Astrocyte (in vitro differentiated cells and primary cell): ENCODE measurements at regions not wholly inside any gene's neighbourhood (a gene's known extent, or its start where the extent isn't known, plus 50 kb on each side); places are given as distances from the start of the nearest gene placed in this dataset.

Experiments
- EZH2 ChIP-seq: IDR thresholded peaks from 2 replicates; pipeline ENCODE4 v1.6.1; 2012; ENCODE audit warnings: mild to moderate bottlenecking, low read length, inconsistent platforms; ENCODE audit not compliant: insufficient read depth
- TF ChIP-seq, protein P1 (sequence below): IDR thresholded peaks from 2 replicates; pipeline ENCODE4 v1.5.1; 2011; ENCODE audit warnings: low read depth, mild to moderate bottlenecking, inconsistent platforms, low read length, moderate library complexity; ENCODE audit not compliant: insufficient read depth

DNA sequence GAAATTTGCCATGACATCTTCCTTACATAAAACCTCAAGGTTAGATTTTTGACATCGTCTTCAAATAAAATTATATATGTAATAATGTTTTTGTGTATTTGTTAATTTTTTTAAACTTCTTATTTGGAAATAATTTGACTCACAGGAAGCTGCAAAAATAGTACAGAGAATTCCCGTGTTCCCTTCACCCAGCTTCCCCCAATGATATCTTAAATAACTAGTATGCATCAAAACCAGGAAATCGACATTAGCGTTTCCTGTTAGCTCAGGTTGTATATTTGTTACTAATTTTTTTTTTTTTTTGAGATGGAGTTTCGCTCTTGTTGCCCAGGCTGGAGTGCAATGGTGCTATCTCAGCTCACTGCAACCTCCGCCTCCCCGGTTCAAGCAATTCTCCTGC lies 86.3 kb upstream of the SPRY4 start:
- TF ChIP-seq, protein P1, sequence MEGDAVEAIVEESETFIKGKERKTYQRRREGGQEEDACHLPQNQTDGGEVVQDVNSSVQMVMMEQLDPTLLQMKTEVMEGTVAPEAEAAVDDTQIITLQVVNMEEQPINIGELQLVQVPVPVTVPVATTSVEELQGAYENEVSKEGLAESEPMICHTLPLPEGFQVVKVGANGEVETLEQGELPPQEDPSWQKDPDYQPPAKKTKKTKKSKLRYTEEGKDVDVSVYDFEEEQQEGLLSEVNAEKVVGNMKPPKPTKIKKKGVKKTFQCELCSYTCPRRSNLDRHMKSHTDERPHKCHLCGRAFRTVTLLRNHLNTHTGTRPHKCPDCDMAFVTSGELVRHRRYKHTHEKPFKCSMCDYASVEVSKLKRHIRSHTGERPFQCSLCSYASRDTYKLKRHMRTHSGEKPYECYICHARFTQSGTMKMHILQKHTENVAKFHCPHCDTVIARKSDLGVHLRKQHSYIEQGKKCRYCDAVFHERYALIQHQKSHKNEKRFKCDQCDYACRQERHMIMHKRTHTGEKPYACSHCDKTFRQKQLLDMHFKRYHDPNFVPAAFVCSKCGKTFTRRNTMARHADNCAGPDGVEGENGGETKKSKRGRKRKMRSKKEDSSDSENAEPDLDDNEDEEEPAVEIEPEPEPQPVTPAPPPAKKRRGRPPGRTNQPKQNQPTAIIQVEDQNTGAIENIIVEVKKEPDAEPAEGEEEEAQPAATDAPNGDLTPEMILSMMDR: no peak
- no peak for TF ChIP-seq EZH2
